Kidney (tissue), 13 donors: ENCODE measurements at regions not wholly inside any gene's neighbourhood (a gene's known extent, or its start where the extent isn't known, plus 50 kb on each side); places are given as distances from the start of the nearest gene placed in this dataset.

Source experiments
- DNase-seq, 5 donors: peaks; one replicate each; pipeline ENCODE4 v3.0.0-alpha.2; 2013 to 2020
- FAIRE-seq: peaks from 2 replicates; lab custom pipeline; 2012; peaks lifted over from hg19 to GRCh38; lab: Jason Lieb, UNC
- H3K27ac ChIP-seq, 2 donors: one replicate each; pipeline ENCODE4 v1.7.0; 2013; ENCODE audit warnings: low read depth in 2 of 2, low read length in 2 of 2, inconsistent platforms in 1 of 2
- H3K27me3 ChIP-seq: one replicate; pipeline ENCODE4 v1.7.1; 2013; ENCODE audit warnings: low read length, inconsistent platforms; ENCODE audit not compliant: control insufficient read depth, insufficient read depth
- H3K36me3 ChIP-seq, 3 donors: one replicate each; pipeline versions ENCODE4 v1.7.0 to v1.7.1; 2013; ENCODE audit warnings: low read length in 3 of 3, control low read depth in 1 of 3, inconsistent platforms in 1 of 3; ENCODE audit not compliant: insufficient read depth in 3 of 3, control insufficient read depth in 2 of 3
- H3K4me1 ChIP-seq, 3 donors: one replicate each; pipeline versions ENCODE4 v1.7.0 to v1.7.1; 2013; ENCODE audit warnings: low read length in 3 of 3, inconsistent platforms in 1 of 3, low read depth in 1 of 3; ENCODE audit not compliant: control insufficient read depth in 2 of 3, insufficient read depth in 2 of 3
- H3K4me3 ChIP-seq, 3 donors: one replicate each; pipeline versions ENCODE4 v1.7.0 to v1.8.1; 2013; ENCODE audit warnings: low read length in 3 of 3, control low read depth in 1 of 3, inconsistent platforms in 1 of 3
- H3K9ac ChIP-seq, 3 donors: one replicate each; pipeline versions ENCODE4 v1.7.0 to v1.7.1; 2013; ENCODE audit warnings: low read length in 3 of 3, control low read depth in 1 of 3, inconsistent platforms in 1 of 3
- H3K9me3 ChIP-seq, 3 donors: one replicate each; pipeline versions ENCODE4 v1.7.0 to v1.7.1; 2013; ENCODE audit warnings: low read length in 3 of 3, control low read depth in 1 of 3, inconsistent platforms in 1 of 3; ENCODE audit not compliant: control insufficient read depth in 2 of 3, insufficient read depth in 1 of 3
- intact Hi-C: fragments of 100-400 bp; cut with DNase I; formaldehyde crosslinking; loops from one replicate; pipeline ENCODE4 v1.11.1; 2022
- TF ChIP-seq, protein P1 (sequence below): IDR thresholded peaks from 3 replicates; pipeline ENCODE4 v1.5.1; 2012; ENCODE audit warnings: mild to moderate bottlenecking, moderate library complexity, borderline replicate concordance; ENCODE audit not compliant: insufficient read depth; ENCODE audit errors: extremely low read depth
- donor health status: control.
- donor health status: control.
- donor health status: control.
- donor health status: control.
- donor health status: control.
- donor health status: DM: yes; HTN: yes; CAD: no.
- donor health status: Normal renal cell carcinoma (clear cell type).

DNA sequence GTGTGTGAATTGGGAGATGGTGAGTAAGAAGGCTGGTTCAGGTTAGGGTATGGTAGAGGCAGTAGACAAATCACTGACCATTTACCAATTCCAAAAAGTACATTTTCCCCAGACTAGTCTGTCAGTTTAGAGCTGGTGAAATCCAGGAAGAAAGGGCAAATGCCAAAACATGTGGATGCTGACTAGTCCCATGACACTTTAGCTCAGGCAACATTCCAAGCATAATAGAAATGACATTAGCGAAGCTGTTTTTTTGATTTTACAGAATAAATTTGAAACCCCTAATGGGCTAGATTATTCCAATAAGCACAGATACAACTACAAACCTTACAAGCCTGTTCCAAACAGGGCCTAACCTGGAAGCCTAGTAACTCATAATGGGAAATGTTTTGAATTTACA is 884.2 kb downstream of the FLRT2 start:
- intact Hi-C loops: no loop called here
- Histone ChIP-seq H3K9ac (no peak overlapping the region), H3K36me3 (no peaks in the 10 kb centered on the region), H3K4me1 (no peaks in the 10 kb centered on the region), H3K27ac (no peak overlapping the region), H3K4me3 (no peak overlapping the region), H3K9me3 (peaks cover 0 to 2% (median 0%) of the 10 kb centered on the region in 3 donors), H3K27me3 (no peaks in the 10 kb centered on the region)
- DNase-seq (no peak), FAIRE-seq (no peak)
- TF ChIP-seq, protein P1, sequence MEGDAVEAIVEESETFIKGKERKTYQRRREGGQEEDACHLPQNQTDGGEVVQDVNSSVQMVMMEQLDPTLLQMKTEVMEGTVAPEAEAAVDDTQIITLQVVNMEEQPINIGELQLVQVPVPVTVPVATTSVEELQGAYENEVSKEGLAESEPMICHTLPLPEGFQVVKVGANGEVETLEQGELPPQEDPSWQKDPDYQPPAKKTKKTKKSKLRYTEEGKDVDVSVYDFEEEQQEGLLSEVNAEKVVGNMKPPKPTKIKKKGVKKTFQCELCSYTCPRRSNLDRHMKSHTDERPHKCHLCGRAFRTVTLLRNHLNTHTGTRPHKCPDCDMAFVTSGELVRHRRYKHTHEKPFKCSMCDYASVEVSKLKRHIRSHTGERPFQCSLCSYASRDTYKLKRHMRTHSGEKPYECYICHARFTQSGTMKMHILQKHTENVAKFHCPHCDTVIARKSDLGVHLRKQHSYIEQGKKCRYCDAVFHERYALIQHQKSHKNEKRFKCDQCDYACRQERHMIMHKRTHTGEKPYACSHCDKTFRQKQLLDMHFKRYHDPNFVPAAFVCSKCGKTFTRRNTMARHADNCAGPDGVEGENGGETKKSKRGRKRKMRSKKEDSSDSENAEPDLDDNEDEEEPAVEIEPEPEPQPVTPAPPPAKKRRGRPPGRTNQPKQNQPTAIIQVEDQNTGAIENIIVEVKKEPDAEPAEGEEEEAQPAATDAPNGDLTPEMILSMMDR: no peak

DNA sequence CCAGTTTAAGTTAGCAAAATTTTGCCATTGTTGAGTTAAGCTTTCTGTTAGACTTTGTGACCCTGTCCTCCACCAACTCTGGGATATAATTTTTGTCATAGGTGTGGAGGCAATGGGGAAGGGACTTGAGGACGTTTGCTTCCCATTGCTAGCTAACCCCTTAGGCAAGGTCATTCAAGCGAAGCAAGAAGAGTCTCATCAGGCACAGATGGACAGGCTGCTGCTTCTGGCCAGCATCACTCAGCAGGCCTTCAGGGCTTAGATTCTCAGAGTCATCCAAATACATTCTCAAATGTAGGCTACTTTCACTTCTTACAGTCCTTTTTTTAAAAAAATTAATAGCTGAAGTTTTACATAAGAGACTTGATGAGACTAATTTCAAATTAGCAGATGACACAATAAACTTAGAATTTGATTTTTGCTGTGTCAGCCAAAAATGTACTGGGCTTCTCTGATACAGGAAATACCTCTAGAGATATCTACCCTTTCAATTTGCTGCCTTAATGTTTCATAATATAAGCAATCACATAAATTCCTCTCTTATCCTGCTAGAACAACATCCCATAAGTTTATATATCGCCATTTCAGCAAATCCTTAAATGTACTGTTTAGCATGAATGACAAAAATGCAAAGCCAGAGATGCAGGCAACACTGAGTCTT is 875.2 kb downstream of the FLRT2 start:
- H3K27ac ChIP-seq: no peak overlapping the region
- no peak overlapping the region for H3K4me3 ChIP-seq
- no peak for FAIRE-seq
- TF ChIP-seq, protein P1: no peak
- no peak overlapping the region for H3K9ac ChIP-seq
- no peaks in the 10 kb centered on the region for H3K27me3 ChIP-seq
- intact Hi-C loops: no loop called here
- no peak for DNase-seq
- H3K4me1 ChIP-seq: no peaks in the 10 kb centered on the region
- no peaks in the 10 kb centered on the region for H3K9me3 ChIP-seq
- no peaks in the 10 kb centered on the region for H3K36me3 ChIP-seq

DNA sequence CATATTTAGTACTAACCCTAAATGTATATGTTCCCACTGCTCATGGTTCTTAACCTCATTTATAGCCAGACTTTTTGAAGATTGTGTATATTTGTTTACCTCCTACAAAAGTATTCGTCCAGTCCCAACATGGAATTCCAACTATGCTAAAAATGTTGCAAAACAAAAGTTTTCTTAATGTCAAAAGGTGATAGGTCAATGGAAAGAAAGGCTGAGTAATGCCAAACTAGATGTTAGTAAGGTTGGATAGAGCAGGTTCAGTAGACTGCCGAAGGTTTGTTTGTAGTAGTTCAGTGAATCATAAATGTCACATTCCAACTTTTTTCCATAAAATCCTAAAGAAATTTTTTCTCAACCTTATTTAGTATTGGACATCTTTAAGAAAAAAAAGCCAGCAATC is 874.5 kb downstream of the FLRT2 start:
- no peak for DNase-seq
- no peaks in the 10 kb centered on the region for H3K27me3 ChIP-seq
- intact Hi-C loops: no loop called here
- H3K9me3 ChIP-seq: no peaks in the 10 kb centered on the region
- H3K36me3 ChIP-seq: no peaks in the 10 kb centered on the region
- no peaks in the 10 kb centered on the region for H3K4me1 ChIP-seq
- TF ChIP-seq, protein P1: no peak
- H3K9ac ChIP-seq: no peak overlapping the region
- H3K27ac ChIP-seq: no peak overlapping the region
- no peak for FAIRE-seq
- H3K4me3 ChIP-seq: no peak overlapping the region

DNA sequence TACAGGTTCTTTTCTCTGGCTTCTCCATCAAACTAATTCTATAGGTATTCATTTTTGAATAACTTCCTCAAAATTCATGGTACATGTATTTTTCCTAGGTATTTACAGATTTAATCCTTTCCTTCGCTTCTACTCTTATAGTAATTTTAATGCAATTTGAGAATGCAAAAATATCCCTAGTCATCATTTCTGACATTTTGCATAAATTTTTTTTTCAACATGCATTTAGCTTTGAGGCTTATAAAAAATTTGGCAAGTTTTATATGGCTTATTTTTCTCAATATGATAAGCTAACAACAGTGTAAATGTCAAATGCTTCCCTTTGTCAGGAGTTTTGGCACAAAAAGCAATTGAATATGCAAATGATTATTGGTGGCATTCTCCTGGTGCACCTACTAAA is 872.6 kb downstream of the FLRT2 start:
- intact Hi-C loops: no loop called here
- H3K9ac ChIP-seq: no peak overlapping the region
- H3K9me3 ChIP-seq: no peaks in the 10 kb centered on the region
- no peak overlapping the region for H3K4me3 ChIP-seq
- H3K4me1 ChIP-seq: no peaks in the 10 kb centered on the region
- H3K27ac ChIP-seq: no peak overlapping the region
- TF ChIP-seq, protein P1: no peak
- H3K36me3 ChIP-seq: no peaks in the 10 kb centered on the region
- DNase-seq (no peak), FAIRE-seq (no peak)
- H3K27me3 ChIP-seq: no peaks in the 10 kb centered on the region
